ENCODE measurements at regions not wholly inside any gene's neighbourhood (a gene's known extent, or its start where the extent isn't known, plus 50 kb on each side); places are given as distances from the start of the nearest gene placed in this dataset.

DNA sequence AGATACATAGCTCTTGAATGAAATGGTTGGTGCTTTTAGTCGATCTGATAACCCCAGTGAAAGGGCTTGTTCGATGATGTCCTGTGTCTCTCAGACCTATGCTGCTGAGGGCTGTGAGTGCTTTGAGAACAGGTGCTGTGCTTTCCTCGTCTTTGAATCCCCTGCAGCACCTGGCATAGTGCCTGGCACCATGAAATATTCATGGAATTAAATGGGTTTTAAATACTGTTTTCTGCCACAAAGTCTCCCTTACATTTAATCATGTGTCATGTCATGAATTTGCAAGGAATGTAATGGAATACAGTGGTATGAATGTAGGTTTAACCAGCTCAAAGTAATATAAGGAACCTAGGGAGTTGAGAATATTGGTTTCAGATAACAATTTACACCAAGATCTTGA, 220.5 kb upstream of the PRICKLE1 start:
- ATAC-seq (no peak), DNase-seq (no peak)
- 38 to 45% (median 44%) methylated on average over 3 of the region's 3 CpGs for WGBS, 3 donors
- no peaks in the 10 kb centered on the region for H3K9me3 ChIP-seq
- no peak overlapping the region for H3K27ac ChIP-seq
- intact Hi-C loops (cut with DNase I) = no loop called here
- H3K4me3 ChIP-seq = no peak overlapping the region
- no peaks in the 10 kb centered on the region for H3K4me1 ChIP-seq
- H3K27me3 ChIP-seq (ENCODE audit: insufficient read depth in 3 of 3, low read length in 2 of 3) = no peaks in the 10 kb centered on the region
- no peaks in the 10 kb centered on the region for H3K36me3 ChIP-seq (ENCODE audit: insufficient read depth in 1 of 2, low read depth in 1 of 2)
- TF ChIP-seq, protein P1, sequence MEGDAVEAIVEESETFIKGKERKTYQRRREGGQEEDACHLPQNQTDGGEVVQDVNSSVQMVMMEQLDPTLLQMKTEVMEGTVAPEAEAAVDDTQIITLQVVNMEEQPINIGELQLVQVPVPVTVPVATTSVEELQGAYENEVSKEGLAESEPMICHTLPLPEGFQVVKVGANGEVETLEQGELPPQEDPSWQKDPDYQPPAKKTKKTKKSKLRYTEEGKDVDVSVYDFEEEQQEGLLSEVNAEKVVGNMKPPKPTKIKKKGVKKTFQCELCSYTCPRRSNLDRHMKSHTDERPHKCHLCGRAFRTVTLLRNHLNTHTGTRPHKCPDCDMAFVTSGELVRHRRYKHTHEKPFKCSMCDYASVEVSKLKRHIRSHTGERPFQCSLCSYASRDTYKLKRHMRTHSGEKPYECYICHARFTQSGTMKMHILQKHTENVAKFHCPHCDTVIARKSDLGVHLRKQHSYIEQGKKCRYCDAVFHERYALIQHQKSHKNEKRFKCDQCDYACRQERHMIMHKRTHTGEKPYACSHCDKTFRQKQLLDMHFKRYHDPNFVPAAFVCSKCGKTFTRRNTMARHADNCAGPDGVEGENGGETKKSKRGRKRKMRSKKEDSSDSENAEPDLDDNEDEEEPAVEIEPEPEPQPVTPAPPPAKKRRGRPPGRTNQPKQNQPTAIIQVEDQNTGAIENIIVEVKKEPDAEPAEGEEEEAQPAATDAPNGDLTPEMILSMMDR (IDR thresholded peaks at IDR 0.05) = no peak

DNA sequence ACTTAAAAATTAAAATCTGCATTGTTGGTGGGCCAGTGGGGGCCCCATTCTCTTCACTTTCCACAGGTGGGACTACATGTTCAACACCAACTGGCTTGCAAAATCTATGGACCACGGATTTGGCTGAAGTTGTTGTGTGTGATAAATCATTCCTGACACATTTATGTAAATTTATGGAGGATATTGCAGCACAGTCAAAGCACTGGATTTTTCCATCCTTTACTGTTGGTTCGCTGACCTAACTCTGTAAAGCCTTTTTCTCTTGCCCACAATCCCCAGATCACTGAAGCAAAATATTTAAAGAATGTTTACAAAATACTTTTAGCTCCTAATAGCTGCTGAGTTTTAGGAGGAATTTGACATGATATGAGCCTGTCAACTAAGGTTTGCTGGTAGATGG, 219.7 kb upstream of the PRICKLE1 start:
- Histone ChIP-seq H3K4me3 (no peak overlapping the region), H3K4me1 (no peaks in the 10 kb centered on the region), H3K27ac (no peak overlapping the region), H3K27me3 (ENCODE audit: insufficient read depth in 3 of 3, low read length in 2 of 3) (no peaks in the 10 kb centered on the region), H3K9me3 (no peaks in the 10 kb centered on the region), H3K36me3 (ENCODE audit: insufficient read depth in 1 of 2, low read depth in 1 of 2) (no peaks in the 10 kb centered on the region)
- ATAC-seq = no peak
- WGBS, 3 donors = 54 to 64% (median 62%) methylated on average over 2 of the region's 2 CpGs
- TF ChIP-seq, protein P1 (IDR thresholded peaks at IDR 0.05) = no peak
- intact Hi-C loops (cut with DNase I) = no loop called here
- no peak for DNase-seq

DNA sequence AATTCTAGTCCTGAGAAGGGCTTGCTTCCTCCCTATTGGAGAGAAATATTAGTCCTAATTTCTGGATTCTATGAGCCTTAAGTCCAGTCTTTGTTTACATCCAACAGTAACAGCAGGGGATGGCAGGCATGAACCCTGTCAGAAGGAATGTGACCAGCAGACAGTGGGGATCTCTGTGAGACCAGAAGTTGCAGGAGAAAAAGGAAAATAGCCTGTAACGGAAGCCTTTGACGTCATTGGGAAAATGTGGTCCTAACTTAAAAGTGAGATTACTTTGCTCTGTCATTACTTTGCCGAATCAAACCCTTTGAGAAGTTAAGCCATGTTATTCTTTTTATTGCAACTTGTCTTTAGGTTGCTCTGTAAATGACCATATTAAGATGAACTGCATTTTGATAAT, 218.2 kb upstream of the PRICKLE1 start:
- no peaks in the 10 kb centered on the region for H3K4me1 ChIP-seq
- TF ChIP-seq, protein P1 (IDR thresholded peaks at IDR 0.05) = no peak
- ATAC-seq (no peak), DNase-seq (no peak)
- WGBS, 3 donors = 88 to 95% (median 93%) methylated on average over 3 of the region's 3 CpGs
- no peak overlapping the region for H3K4me3 ChIP-seq
- H3K27me3 ChIP-seq (ENCODE audit: insufficient read depth in 3 of 3, low read length in 2 of 3) = no peaks in the 10 kb centered on the region
- no peak overlapping the region for H3K27ac ChIP-seq
- intact Hi-C loops (cut with DNase I) = no loop called here
- H3K36me3 ChIP-seq (ENCODE audit: insufficient read depth in 1 of 2, low read depth in 1 of 2) = no peaks in the 10 kb centered on the region
- H3K9me3 ChIP-seq = no peaks in the 10 kb centered on the region

DNA sequence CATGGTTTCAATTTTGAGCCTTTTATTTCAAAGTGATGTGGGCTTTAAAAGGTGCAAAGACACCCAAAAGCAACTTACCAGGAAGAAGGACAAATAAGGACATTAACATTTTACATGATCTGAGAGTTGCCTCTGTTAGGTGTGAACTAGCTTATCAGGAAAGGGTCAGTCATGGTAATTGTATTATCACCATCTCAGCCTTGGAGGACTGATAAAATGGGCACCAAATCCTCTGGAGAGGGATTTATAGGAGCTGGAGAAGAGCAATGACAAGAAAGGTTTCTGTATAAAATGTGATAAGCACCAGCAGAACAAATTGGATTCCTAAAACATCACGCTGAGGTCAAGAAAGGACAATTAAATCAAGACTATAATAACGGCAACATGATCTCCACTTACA, 217.7 kb upstream of the PRICKLE1 start:
- no peaks in the 10 kb centered on the region for H3K36me3 ChIP-seq (ENCODE audit: insufficient read depth in 1 of 2, low read depth in 1 of 2)
- intact Hi-C loops (cut with DNase I) = no loop called here
- WGBS, 3 donors = 78 to 80% (median 79%) methylated on average over 2 of the region's 2 CpGs
- ATAC-seq (no peak), DNase-seq (no peak)
- no peaks in the 10 kb centered on the region for H3K9me3 ChIP-seq
- no peak overlapping the region for H3K4me3 ChIP-seq
- no peak overlapping the region for H3K27ac ChIP-seq
- TF ChIP-seq, protein P1 (IDR thresholded peaks at IDR 0.05) = no peak
- no peaks in the 10 kb centered on the region for H3K4me1 ChIP-seq
- no peaks in the 10 kb centered on the region for H3K27me3 ChIP-seq (ENCODE audit: insufficient read depth in 3 of 3, low read length in 2 of 3)

DNA sequence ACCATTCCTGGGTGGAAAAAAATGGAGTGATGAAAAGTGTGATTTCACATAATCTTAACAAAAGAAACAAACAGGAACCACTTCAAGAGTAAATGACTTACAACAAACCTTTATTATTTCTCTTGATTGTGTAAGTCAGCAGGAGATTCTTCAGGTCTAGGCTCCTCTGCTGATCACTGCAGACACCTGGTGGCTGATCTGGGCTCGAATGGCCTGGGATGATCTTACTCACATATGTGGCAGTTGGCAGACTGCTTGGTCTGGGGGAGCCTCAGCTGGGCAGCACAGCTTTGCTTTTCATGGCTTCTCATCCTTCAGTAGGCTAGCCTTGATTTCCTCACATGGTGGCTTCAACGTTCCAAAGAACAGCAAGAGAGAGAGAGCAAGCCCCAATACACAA, 215.4 kb upstream of the PRICKLE1 start:
- Histone ChIP-seq H3K27me3 (ENCODE audit: insufficient read depth in 3 of 3, low read length in 2 of 3) (no peaks in the 10 kb centered on the region), H3K36me3 (ENCODE audit: insufficient read depth in 1 of 2, low read depth in 1 of 2) (no peaks in the 10 kb centered on the region), H3K4me3 (no peak overlapping the region), H3K4me1 (no peaks in the 10 kb centered on the region), H3K27ac (no peak overlapping the region), H3K9me3 (no peaks in the 10 kb centered on the region)
- intact Hi-C loops (cut with DNase I) = no loop called here
- 69 to 89% (median 75%) methylated on average over 2 of the region's 2 CpGs for WGBS, 3 donors
- TF ChIP-seq, protein P1 (IDR thresholded peaks at IDR 0.05) = no peak
- DNase-seq = no peak
- ATAC-seq = no peak
